Neural crest cell (in vitro differentiated cells): ENCODE measurements at regions not wholly inside any gene's neighbourhood (a gene's known extent, or its start where the extent isn't known, plus 50 kb on each side); places are given as distances from the start of the nearest gene placed in this dataset.

ENCODE experiments used
- DNase-seq: peaks from one replicate; pipeline ENCODE4 v3.0.0; 2021; ENCODE audit warnings: low read depth, mixed read lengths, low spot score
- H3K27ac Mint-ChIP-seq: one replicate; pipeline ENCODE4 v1.8.0; 2021; ENCODE audit warnings: mild to moderate bottlenecking, mixed read lengths; ENCODE audit not compliant: unreplicated experiment
- H3K27me3 Mint-ChIP-seq: 2 replicates; pipeline ENCODE4 v1.8.0; 2021; ENCODE audit warnings: low read depth, mild to moderate bottlenecking, mixed read lengths
- H3K36me3 Mint-ChIP-seq: 2 replicates; pipeline ENCODE4 v1.8.0; 2021; ENCODE audit warnings: low read depth, mild to moderate bottlenecking, mixed read lengths
- H3K4me1 Mint-ChIP-seq: 2 replicates; pipeline ENCODE4 v1.8.0; 2021; ENCODE audit warnings: mixed read lengths
- H3K4me3 Mint-ChIP-seq: one replicate; pipeline ENCODE4 v1.8.0; 2021; ENCODE audit warnings: mild to moderate bottlenecking, mixed read lengths
- H3K9me3 Mint-ChIP-seq: 2 replicates; pipeline ENCODE4 v1.8.0; 2021; ENCODE audit warnings: mixed read lengths
- CTCF ChIP-seq: fragments of 200-600 bp; sonication (generic); conservative IDR thresholded peaks from 2 replicates; pipeline ENCODE4 v1.5.0; 2021; ENCODE audit warnings: antibody characterized with exemption, mild to moderate bottlenecking

GRCh38 chr16:11449716-11450115 is 104.5 kb downstream of the RMI2 start:
- Mint-ChIP-seq H3K36me3 (no peaks in the 10 kb centered on the region), H3K27ac (no peak overlapping the region), H3K4me1 (no peaks in the 10 kb centered on the region), H3K9me3 (peaks cover 2% of the 10 kb centered on the region), H3K27me3 (peaks cover 3% of the 10 kb centered on the region), H3K4me3 (no peak overlapping the region)
- no peak for TF ChIP-seq CTCF
- no peak for DNase-seq

- no peaks in the 10 kb centered on the region for H3K36me3 Mint-ChIP-seq
- peaks cover 2% of the 10 kb centered on the region for H3K9me3 Mint-ChIP-seq
- H3K4me3 Mint-ChIP-seq, result no peak overlapping the region
- no peaks in the 10 kb centered on the region for H3K4me1 Mint-ChIP-seq
- H3K27ac Mint-ChIP-seq, result no peak overlapping the region
- no peak for DNase-seq
- peaks cover 3% of the 10 kb centered on the region for H3K27me3 Mint-ChIP-seq
- no peak for TF ChIP-seq CTCF
These were observed 104.9 kb downstream of the RMI2 start for GRCh38 chr16:11450136-11450535.

- no peak for TF ChIP-seq CTCF
- Mint-ChIP-seq H3K4me1 (no peaks in the 10 kb centered on the region), H3K27me3 (peaks cover 3% of the 10 kb centered on the region), H3K9me3 (peaks cover 2% of the 10 kb centered on the region), H3K36me3 (no peaks in the 10 kb centered on the region), H3K4me3 (no peak overlapping the region), H3K27ac (no peak overlapping the region)
- DNase-seq, result no peak
These were observed 107.0 kb downstream of the RMI2 start for GRCh38 chr16:11452298-11452697.

- no peak for TF ChIP-seq CTCF
- H3K27me3 Mint-ChIP-seq, result peaks cover 3% of the 10 kb centered on the region
- H3K9me3 Mint-ChIP-seq, result peaks cover 2% of the 10 kb centered on the region
- no peak for DNase-seq
- H3K36me3 Mint-ChIP-seq, result no peaks in the 10 kb centered on the region
- H3K27ac Mint-ChIP-seq, result no peak overlapping the region
- H3K4me3 Mint-ChIP-seq, result no peak overlapping the region
- no peaks in the 10 kb centered on the region for H3K4me1 Mint-ChIP-seq
These were observed 107.6 kb downstream of the RMI2 start for GRCh38 chr16:11452746-11453389.

GRCh38 chr16:11456741-11457140 is 111.5 kb downstream of the RMI2 start:
- no peak for TF ChIP-seq CTCF
- no peaks in the 10 kb centered on the region for H3K27me3 Mint-ChIP-seq
- no peak overlapping the region for H3K4me3 Mint-ChIP-seq
- no peaks in the 10 kb centered on the region for H3K36me3 Mint-ChIP-seq
- H3K9me3 Mint-ChIP-seq, result peaks cover 2% of the 10 kb centered on the region
- H3K4me1 Mint-ChIP-seq, result no peaks in the 10 kb centered on the region
- no peak overlapping the region for H3K27ac Mint-ChIP-seq
- DNase-seq, result no peak

GRCh38 chr16:11459722-11460121 is 114.5 kb downstream of the RMI2 start:
- Mint-ChIP-seq H3K4me1 (no peaks in the 10 kb centered on the region), H3K4me3 (no peak overlapping the region), H3K36me3 (no peaks in the 10 kb centered on the region), H3K27me3 (no peaks in the 10 kb centered on the region), H3K27ac (no peak overlapping the region), H3K9me3 (no peaks in the 10 kb centered on the region)
- no peak for DNase-seq
- no peak for TF ChIP-seq CTCF
